Type B pancreatic cell (in vitro differentiated cells): ENCODE measurements at regions not wholly inside any gene's neighbourhood (a gene's known extent, or its start where the extent isn't known, plus 50 kb on each side); places are given as distances from the start of the nearest gene placed in this dataset.
"Not testable (repeated sequence)": the region's sequence is repeated elsewhere in the genome, so short reads cannot be mapped to it uniquely, and the experiment has no call there.

Experiments used
- DNase-seq: peaks from one replicate; pipeline ENCODE4 v3.0.0; 2021; ENCODE audit warnings: mixed read lengths; ENCODE audit not compliant: unreplicated experiment; ENCODE audit errors: extremely low spot score
- H3K27ac Mint-ChIP-seq: 2 replicates; pipeline ENCODE4 v1.8.0; 2021; ENCODE audit warnings: mild to moderate bottlenecking, mixed read lengths
- H3K27me3 Mint-ChIP-seq: 2 replicates; pipeline ENCODE4 v1.8.0; 2021; ENCODE audit warnings: mixed read lengths
- H3K36me3 Mint-ChIP-seq: 2 replicates; pipeline ENCODE4 v1.8.0; 2021; ENCODE audit warnings: mixed read lengths
- H3K4me1 Mint-ChIP-seq: one replicate; pipeline ENCODE4 v1.8.0; 2021; ENCODE audit warnings: mixed read lengths; ENCODE audit not compliant: unreplicated experiment
- H3K4me3 Mint-ChIP-seq: 2 replicates; pipeline ENCODE4 v1.8.0; 2021; ENCODE audit warnings: mild to moderate bottlenecking, mixed read lengths
- H3K9me3 Mint-ChIP-seq: 2 replicates; pipeline ENCODE4 v1.8.0; 2021; ENCODE audit warnings: mixed read lengths
- TF ChIP-seq, protein P1 (sequence below): fragments of 200-600 bp; sonication (generic); conservative IDR thresholded peaks from 2 replicates; pipeline ENCODE4 v1.5.0; 2021; ENCODE audit warnings: antibody characterized with exemption, mild to moderate bottlenecking

DNA sequence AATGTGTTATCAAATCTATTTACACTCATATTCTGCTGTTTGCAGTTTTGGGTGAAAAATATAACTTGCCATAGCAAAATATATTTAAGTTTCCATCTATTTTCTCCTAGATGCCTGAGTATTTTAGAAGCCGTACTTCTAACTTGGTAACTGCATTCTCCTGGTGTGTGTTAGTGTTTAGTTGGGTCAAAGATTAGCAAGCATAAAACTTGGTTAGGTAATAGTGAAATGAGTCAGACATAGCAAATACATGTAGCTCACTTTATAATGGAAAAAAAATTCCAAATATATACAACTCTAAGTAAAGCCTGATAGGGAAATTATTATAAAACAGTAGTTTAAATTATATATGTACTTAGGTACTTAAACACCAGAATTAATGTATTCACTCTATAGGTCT lies 640.7 kb upstream of the ST8SIA4 start:
- H3K4me3 Mint-ChIP-seq: no peak overlapping the region
- no peaks in the 10 kb centered on the region for H3K9me3 Mint-ChIP-seq
- no peaks in the 10 kb centered on the region for H3K36me3 Mint-ChIP-seq
- no peaks in the 10 kb centered on the region for H3K27me3 Mint-ChIP-seq
- TF ChIP-seq, protein P1, sequence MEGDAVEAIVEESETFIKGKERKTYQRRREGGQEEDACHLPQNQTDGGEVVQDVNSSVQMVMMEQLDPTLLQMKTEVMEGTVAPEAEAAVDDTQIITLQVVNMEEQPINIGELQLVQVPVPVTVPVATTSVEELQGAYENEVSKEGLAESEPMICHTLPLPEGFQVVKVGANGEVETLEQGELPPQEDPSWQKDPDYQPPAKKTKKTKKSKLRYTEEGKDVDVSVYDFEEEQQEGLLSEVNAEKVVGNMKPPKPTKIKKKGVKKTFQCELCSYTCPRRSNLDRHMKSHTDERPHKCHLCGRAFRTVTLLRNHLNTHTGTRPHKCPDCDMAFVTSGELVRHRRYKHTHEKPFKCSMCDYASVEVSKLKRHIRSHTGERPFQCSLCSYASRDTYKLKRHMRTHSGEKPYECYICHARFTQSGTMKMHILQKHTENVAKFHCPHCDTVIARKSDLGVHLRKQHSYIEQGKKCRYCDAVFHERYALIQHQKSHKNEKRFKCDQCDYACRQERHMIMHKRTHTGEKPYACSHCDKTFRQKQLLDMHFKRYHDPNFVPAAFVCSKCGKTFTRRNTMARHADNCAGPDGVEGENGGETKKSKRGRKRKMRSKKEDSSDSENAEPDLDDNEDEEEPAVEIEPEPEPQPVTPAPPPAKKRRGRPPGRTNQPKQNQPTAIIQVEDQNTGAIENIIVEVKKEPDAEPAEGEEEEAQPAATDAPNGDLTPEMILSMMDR: no peak
- H3K27ac Mint-ChIP-seq: no peak overlapping the region
- DNase-seq: no peak
- no peaks in the 10 kb centered on the region for H3K4me1 Mint-ChIP-seq

DNA sequence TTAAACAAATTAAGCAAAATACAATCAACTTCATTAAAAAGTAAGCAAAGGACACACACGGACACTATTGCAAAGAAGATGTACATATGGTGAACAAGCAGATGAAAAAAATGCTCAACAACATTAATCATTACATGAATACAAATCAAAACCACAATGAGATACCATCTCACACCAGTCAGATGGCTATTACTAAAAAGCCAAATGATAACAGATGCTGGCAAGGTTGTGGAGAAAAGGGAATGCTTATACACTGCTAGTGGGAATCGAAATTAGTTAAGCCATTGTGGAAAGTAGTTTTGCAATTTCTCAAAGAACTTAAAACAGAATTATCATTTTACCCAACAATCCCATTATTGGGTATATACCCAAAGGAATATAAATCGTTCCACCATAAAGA lies 636.2 kb upstream of the ST8SIA4 start:
- Mint-ChIP-seq H3K4me3 (no peak overlapping the region), H3K27me3 (no peaks in the 10 kb centered on the region), H3K36me3 (no peaks in the 10 kb centered on the region), H3K27ac (no peak overlapping the region), H3K9me3 (no peaks in the 10 kb centered on the region), H3K4me1 (no peaks in the 10 kb centered on the region)
- no peak for DNase-seq
- TF ChIP-seq, protein P1: no peak

DNA sequence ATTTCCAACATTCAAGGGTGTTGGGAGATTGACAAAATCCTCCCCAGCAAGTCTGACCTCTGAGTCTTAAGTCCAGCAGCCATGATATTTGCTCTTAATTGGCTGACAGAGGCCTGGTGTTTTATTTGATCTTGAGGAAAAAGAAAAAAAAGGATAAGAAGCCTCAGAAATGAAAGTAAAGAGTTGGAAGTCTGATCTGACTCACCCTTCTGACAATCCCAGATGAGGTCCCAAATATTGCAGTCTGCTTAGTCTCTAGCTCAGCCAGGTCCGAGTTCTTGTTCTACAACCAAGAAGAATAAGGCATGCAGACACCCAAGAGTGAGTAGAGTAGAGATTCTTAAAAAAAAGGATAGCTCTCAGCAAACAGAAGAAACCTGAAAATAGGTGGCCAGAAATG lies 632.5 kb upstream of the ST8SIA4 start:
- no peaks in the 10 kb centered on the region for H3K36me3 Mint-ChIP-seq
- no peak overlapping the region for H3K27ac Mint-ChIP-seq
- H3K27me3 Mint-ChIP-seq: no peaks in the 10 kb centered on the region

DNA sequence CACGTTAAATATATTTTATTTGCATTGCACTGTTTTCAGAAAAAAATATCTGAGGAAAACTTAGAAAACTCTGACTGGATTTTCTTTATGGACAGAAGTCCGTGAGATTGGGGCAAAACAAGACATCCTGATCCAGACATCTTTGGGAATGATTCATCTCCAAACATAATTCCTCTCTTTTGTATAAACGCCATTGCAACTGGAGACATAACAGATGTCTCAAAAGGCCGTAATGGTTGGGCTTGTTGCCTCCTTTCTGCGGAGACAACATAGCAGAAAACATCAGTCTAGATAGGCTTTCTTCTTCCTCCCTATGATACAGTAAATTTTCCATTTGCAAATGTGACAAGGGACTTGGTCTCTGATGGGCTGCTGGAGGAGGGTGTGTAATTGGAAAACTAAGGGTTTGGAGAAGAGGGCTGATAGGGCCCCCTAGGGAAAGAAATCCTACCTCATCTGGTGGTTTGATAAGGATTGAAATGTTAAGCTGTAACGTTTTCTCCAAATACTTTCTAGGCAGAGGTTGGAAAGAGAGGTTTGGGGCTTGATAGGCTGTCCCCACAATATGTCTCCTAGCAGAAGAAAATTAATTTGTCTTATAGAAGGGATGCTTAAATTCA lies 631.5 kb upstream of the ST8SIA4 start:
- no peak overlapping the region for H3K4me3 Mint-ChIP-seq
- DNase-seq: no peak
- TF ChIP-seq, protein P1: no peak
- peaks cover 4% of the 10 kb centered on the region for H3K4me1 Mint-ChIP-seq
- no peaks in the 10 kb centered on the region for H3K9me3 Mint-ChIP-seq
- H3K27me3 Mint-ChIP-seq: no peaks in the 10 kb centered on the region
- H3K27ac Mint-ChIP-seq: no peak overlapping the region
- H3K36me3 Mint-ChIP-seq: no peaks in the 10 kb centered on the region

More for the DNA sequence above, 632.5 kb upstream of the ST8SIA4 start:
- TF ChIP-seq, protein P1: no peak
- no peak overlapping the region for H3K4me3 Mint-ChIP-seq
- H3K9me3 Mint-ChIP-seq: no peaks in the 10 kb centered on the region
- no peak for DNase-seq
- H3K4me1 Mint-ChIP-seq: peaks cover 4% of the 10 kb centered on the region

DNA sequence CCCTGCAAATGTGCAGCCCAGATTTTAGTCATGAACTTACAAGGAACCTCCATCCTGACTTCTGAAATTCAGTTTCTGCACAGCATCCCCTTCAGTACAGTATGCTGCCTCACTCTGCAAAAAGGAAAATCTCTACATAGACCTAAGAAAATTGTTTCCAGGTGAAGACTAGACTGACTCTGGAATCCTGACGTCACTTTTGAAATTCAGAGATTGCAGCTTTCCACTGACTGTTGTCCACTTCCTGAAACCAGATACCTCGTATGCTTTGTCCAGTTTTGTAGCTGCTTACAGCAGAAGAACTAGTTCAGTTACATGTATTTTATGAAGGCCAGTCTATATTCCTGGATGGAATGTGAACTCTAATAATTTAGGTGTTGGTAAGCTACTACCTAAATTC lies 629.3 kb upstream of the ST8SIA4 start:
- TF ChIP-seq, protein P1: no peak
- H3K9me3 Mint-ChIP-seq: no peaks in the 10 kb centered on the region
- H3K4me3 Mint-ChIP-seq: no peak overlapping the region
- H3K4me1 Mint-ChIP-seq: peaks cover 4% of the 10 kb centered on the region
- DNase-seq: no peak
- H3K27ac Mint-ChIP-seq: no peak overlapping the region
- H3K27me3 Mint-ChIP-seq: no peaks in the 10 kb centered on the region
- H3K36me3 Mint-ChIP-seq: no peaks in the 10 kb centered on the region

DNA sequence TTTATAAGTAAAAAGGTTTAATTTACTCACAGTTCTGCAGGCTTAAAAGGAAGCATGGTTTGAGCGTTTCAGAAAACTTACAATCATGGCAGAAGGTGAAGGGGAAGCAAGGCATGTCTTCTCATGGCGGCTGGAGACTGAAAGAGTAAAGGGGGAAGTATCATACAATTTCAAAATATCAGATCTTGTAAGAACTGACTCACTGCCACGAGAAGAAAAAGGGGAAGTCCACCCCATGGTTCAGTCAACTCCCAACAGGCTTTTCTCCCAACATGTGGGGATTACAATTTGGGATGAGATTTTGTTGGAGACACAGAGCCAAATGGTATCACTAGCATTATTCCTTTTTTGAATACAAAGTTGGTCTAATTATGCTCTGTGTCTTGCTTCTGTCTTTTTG lies 627.9 kb upstream of the ST8SIA4 start:
- Mint-ChIP-seq H3K27me3 (no peaks in the 10 kb centered on the region), H3K27ac (no peak overlapping the region), H3K36me3 (no peaks in the 10 kb centered on the region), H3K9me3 (no peaks in the 10 kb centered on the region), H3K4me3 (no peak overlapping the region), H3K4me1 (peaks cover 4% of the 10 kb centered on the region)
- TF ChIP-seq, protein P1: no peak
- DNase-seq: no peak

DNA sequence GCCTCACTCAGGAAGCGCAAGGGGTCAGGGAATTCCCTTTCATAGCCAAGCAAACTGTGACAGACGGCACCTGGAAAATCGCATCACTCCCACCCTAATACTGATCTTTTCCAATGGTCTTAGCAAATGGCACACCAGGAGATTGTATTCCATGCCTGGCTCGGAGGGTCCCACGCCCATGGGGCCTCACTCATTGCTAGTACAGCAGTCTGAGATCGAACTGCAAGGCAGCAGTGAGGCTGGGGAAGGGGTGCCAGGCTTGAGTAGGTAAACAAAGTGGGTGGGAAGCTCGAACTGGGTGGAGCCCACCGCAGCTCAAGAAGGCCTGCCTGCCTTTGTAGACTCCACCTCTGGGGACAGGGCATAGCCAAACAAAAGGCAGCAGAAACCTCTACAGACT lies 626.0 kb upstream of the ST8SIA4 start:
- H3K4me3 Mint-ChIP-seq, H3K36me3 Mint-ChIP-seq, H3K9me3 Mint-ChIP-seq, H3K4me1 Mint-ChIP-seq, H3K27me3 Mint-ChIP-seq, H3K27ac Mint-ChIP-seq, DNase-seq: not testable (repeated sequence)
